NB4 (cell line): ENCODE measurements at regions not wholly inside any gene's neighbourhood (a gene's known extent, or its start where the extent isn't known, plus 50 kb on each side); places are given as distances from the start of the nearest gene placed in this dataset.

Experiments
- CTCF ChIP-seq: IDR thresholded peaks from one replicate; pipeline ENCODE4 v1.5.1; 2012; ENCODE audit warnings: low read depth, low read length
- MAX ChIP-seq: IDR thresholded peaks from 2 replicates; pipeline ENCODE4 v1.6.1; 2011; ENCODE audit warnings: low read depth, low read length
- MYC ChIP-seq: IDR thresholded peaks from 2 replicates; pipeline ENCODE4 v1.6.1; 2011; ENCODE audit warnings: low read depth, low read length
- POLR2A ChIP-seq: IDR thresholded peaks from 2 replicates; pipeline ENCODE4 v1.6.1; 2011; ENCODE audit warnings: mild to moderate bottlenecking; ENCODE audit not compliant: insufficient read length; ENCODE audit errors: extremely low read depth

GRCh38 chr2:228860601-228861285 lies 410.3 kb downstream of the PID1 start:
- no peak for TF ChIP-seq CTCF
- no peak for TF ChIP-seq POLR2A
- no peak for TF ChIP-seq MAX
- TF ChIP-seq MYC, result no peak
